Activated B cell treated with CpG ODN at 0.5 μM for 24 hours (primary cell): ENCODE measurements at regions not wholly inside any gene's neighbourhood (a gene's known extent, or its start where the extent isn't known, plus 50 kb on each side); places are given as distances from the start of the nearest gene placed in this dataset.

ENCODE experiments used
- ATAC-seq: fragments of 200-7000 bp; cut with Tn5 transposase; one replicate; pipeline ENCODE4 v1.10.0; 2021; ENCODE audit warnings: low read depth, mild to moderate bottlenecking, moderate library complexity
- CTCF ChIA-PET: fragments of 350-600 bp; sonication (Branson Sonifier 250); formaldehyde crosslinking; loops from one replicate; lab custom pipeline; 2021; ENCODE audit warnings: antibody characterized with exemption; lab: Charles Lee
- POLR2A ChIA-PET: fragments of 350-600 bp; sonication (Branson Sonifier 250); formaldehyde crosslinking; loops from one replicate; lab custom pipeline; 2021; ENCODE audit warnings: antibody characterized with exemption; lab: Charles Lee
- DNase-seq: peaks from one replicate; pipeline ENCODE4 v3.0.0; 2022
- H3K27ac Mint-ChIP-seq: one replicate; pipeline ENCODE4 v1.8.0; 2020; ENCODE audit warnings: mixed read lengths
- H3K27me3 Mint-ChIP-seq: one replicate; pipeline ENCODE4 v1.8.0; 2021; ENCODE audit warnings: mixed read lengths
- H3K36me3 Mint-ChIP-seq: one replicate; pipeline ENCODE4 v1.8.0; 2021; ENCODE audit warnings: low read depth, mixed read lengths
- H3K4me1 Mint-ChIP-seq: one replicate; pipeline ENCODE4 v1.8.0; 2021; ENCODE audit warnings: mixed read lengths
- H3K4me3 Mint-ChIP-seq: one replicate; pipeline ENCODE4 v1.8.0; 2020; ENCODE audit warnings: mild to moderate bottlenecking, mixed read lengths
- H3K9me3 Mint-ChIP-seq: one replicate; pipeline ENCODE4 v1.8.0; 2020; ENCODE audit warnings: mixed read lengths
- intact Hi-C: fragments of 100-400 bp; cut with micrococcal nuclease; formaldehyde crosslinking; loops from one replicate; pipeline ENCODE4 v1.15.1; 2024
- TF ChIP-seq, protein P1 (sequence below): fragments of 200-600 bp; IDR thresholded peaks from one replicate; pipeline ENCODE4 v1.8.0; 2022; ENCODE audit warnings: antibody characterized with exemption, mild to moderate bottlenecking

DNA sequence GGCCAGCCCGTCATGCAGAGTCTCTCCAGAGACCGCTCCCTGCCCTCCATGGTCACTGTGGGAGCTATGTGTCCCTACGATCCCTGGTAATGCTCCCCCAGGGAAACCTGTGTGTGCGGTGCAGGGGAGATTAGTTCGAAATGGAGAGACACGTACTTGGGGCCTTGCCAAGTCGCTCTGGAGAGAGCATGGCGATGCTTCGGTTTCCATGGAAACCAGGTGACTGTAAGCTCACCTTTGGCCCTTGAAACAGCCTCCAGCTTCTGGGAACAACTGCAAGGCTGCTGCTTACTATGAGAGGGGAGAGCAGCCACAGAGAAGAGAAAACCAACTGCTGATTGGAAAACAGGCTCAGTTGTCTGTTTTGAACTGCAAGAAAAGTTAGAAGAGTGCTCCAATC is 879.7 kb upstream of the EEF2KMT start:
- Mint-ChIP-seq H3K27ac (no peak overlapping the region), H3K36me3 (no peaks in the 10 kb centered on the region), H3K4me1 (no peaks in the 10 kb centered on the region), H3K9me3 (peaks cover 8% of the 10 kb centered on the region), H3K4me3 (no peak overlapping the region), H3K27me3 (no peaks in the 10 kb centered on the region)
- ATAC-seq (no peak), DNase-seq (no peak)
- POLR2A ChIA-PET = no interaction called here
- intact Hi-C loops = no loop called here
- CTCF ChIA-PET = no interaction called here
- TF ChIP-seq, protein P1, sequence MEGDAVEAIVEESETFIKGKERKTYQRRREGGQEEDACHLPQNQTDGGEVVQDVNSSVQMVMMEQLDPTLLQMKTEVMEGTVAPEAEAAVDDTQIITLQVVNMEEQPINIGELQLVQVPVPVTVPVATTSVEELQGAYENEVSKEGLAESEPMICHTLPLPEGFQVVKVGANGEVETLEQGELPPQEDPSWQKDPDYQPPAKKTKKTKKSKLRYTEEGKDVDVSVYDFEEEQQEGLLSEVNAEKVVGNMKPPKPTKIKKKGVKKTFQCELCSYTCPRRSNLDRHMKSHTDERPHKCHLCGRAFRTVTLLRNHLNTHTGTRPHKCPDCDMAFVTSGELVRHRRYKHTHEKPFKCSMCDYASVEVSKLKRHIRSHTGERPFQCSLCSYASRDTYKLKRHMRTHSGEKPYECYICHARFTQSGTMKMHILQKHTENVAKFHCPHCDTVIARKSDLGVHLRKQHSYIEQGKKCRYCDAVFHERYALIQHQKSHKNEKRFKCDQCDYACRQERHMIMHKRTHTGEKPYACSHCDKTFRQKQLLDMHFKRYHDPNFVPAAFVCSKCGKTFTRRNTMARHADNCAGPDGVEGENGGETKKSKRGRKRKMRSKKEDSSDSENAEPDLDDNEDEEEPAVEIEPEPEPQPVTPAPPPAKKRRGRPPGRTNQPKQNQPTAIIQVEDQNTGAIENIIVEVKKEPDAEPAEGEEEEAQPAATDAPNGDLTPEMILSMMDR = no peak

DNA sequence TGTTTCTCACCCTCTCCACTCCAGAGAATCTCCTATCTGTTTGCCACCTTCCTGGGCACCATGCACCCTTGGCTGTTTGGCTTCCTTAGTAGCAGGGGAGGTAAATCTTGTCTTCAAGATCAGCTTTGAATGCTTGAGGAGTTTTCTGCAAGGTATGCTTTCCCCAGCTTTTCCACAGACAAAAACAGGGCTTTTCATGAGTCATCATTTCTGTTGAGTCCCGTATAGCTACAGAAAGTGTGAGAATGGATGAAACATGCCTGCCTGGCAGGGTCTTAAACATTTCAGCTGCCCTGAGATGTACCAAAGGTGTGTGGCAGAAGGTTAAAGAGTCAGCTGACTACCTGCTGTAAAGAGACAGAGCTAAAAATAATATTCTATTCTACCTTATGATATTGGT is 875.2 kb upstream of the EEF2KMT start:
- CTCF ChIA-PET = no interaction called here
- no peak for ATAC-seq
- Mint-ChIP-seq H3K4me3 (no peak overlapping the region), H3K27ac (no peak overlapping the region), H3K4me1 (no peaks in the 10 kb centered on the region), H3K27me3 (no peaks in the 10 kb centered on the region), H3K36me3 (no peaks in the 10 kb centered on the region), H3K9me3 (peaks cover 15% of the 10 kb centered on the region)
- intact Hi-C loops = no loop called here
- DNase-seq = no peak
- TF ChIP-seq, protein P1 = no peak
- POLR2A ChIA-PET = no interaction called here

DNA sequence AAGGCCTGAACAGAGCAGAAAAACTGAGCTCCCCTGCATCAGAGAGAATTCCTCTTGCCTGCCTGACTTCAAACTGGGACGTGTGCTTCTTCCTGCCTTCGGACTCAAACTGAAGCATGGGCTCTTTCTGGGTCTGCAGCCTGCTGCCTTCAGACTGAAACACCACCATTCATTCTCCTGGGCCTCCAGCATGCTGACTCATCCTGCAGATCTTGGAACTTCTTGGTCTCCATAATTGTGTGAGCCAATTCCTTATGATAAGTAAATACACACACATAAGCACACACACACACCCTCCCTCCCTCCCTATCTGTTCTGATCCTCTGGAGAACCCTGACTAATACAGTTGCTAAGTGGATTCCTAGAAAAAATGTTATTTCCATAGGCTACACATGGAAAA is 874.3 kb upstream of the EEF2KMT start:
- CTCF ChIA-PET = no interaction called here
- Mint-ChIP-seq H3K27me3 (no peaks in the 10 kb centered on the region), H3K36me3 (no peaks in the 10 kb centered on the region), H3K4me3 (no peak overlapping the region), H3K27ac (no peak overlapping the region), H3K4me1 (no peaks in the 10 kb centered on the region), H3K9me3 (peaks cover 15% of the 10 kb centered on the region)
- TF ChIP-seq, protein P1 = no peak
- intact Hi-C loops = no loop called here
- ATAC-seq (no peak), DNase-seq (no peak)
- POLR2A ChIA-PET = no interaction called here

DNA sequence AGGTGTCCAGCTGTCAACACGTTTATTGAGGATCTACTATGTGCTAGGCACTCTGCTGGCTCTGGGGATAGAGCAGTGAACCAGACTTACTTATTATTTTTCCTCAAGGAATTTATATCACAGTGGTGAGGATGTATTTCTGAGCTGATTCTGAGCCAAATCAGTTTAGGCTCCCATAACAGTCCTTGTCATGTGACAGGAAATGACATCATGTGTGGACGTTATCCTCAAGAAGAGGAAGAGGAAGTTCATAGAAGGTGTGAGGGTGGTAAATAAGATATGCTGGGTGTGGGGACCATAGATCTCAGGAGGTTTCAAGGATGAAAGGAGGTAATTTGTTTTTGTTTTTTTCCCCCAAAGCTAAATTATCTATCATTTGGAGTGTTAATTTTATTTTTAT is 873.5 kb upstream of the EEF2KMT start:
- peaks cover 15% of the 10 kb centered on the region for H3K9me3 Mint-ChIP-seq
- H3K27ac Mint-ChIP-seq = no peak overlapping the region
- intact Hi-C loops = no loop called here
- ChIA-PET CTCF (no interaction called here), POLR2A (no interaction called here)
- H3K27me3 Mint-ChIP-seq = no peaks in the 10 kb centered on the region
- DNase-seq = no peak
- TF ChIP-seq, protein P1 = no peak
- H3K4me3 Mint-ChIP-seq = no peak overlapping the region
- ATAC-seq = no peak
- no peaks in the 10 kb centered on the region for H3K36me3 Mint-ChIP-seq
- H3K4me1 Mint-ChIP-seq = no peaks in the 10 kb centered on the region

DNA sequence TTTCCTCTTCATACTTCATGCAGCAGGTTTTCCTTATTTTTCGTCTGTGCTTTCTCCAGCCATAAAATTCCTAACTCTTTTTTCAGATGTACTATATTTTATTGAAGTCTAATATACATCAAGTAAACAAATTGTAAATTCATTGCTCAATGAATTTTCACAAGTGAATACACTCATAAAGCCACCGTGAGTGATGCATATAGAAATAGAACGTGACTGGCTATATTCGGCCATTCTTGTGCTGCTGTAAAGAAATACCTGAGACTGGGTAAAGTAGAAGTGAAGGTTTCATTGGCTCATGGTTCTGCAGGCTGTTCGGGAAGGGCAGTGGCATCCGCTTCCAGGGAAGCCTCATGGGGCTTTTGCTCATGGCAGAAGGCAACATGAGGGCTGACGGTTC is 868.4 kb upstream of the EEF2KMT start:
- Mint-ChIP-seq H3K27me3 (no peaks in the 10 kb centered on the region), H3K36me3 (no peaks in the 10 kb centered on the region), H3K4me1 (no peaks in the 10 kb centered on the region), H3K9me3 (peaks cover 10% of the 10 kb centered on the region), H3K4me3 (no peak overlapping the region), H3K27ac (no peak overlapping the region)
- CTCF ChIA-PET = no interaction called here
- POLR2A ChIA-PET = no interaction called here
- ATAC-seq (no peak), DNase-seq (no peak)
- TF ChIP-seq, protein P1 = no peak
- intact Hi-C loops = no loop called here
